ENCODE measurements at regions not wholly inside any gene's neighbourhood (a gene's known extent, or its start where the extent isn't known, plus 50 kb on each side); places are given as distances from the start of the nearest gene placed in this dataset.

GRCh38 chr6:93104195-93104817 is 315.1 kb downstream of the EPHA7 start:
- Histone ChIP-seq H3K4me2 (ENCODE audit: control insufficient read depth, insufficient read depth) (no peak overlapping the region), H4K20me1 (ENCODE audit: control insufficient read depth, insufficient read depth) (no peaks in the 10 kb centered on the region), H3K79me2 (ENCODE audit: control insufficient read depth, insufficient read depth, low read length) (no peaks in the 10 kb centered on the region), H3K9ac (ENCODE audit: control insufficient read depth, insufficient read depth, low read length) (no peak overlapping the region), H3K27me3 (replicated peaks in 1 of 2; ENCODE audit: control insufficient read depth in 2 of 2, insufficient read depth in 2 of 2, low read length in 1 of 2) (no peaks in the 10 kb centered on the region), H3K27ac (ENCODE audit: control insufficient read depth, insufficient read depth) (no peak overlapping the region), H3K36me3 (ENCODE audit: control insufficient read depth in 2 of 2, insufficient read depth in 2 of 2, low read length in 1 of 2) (no peaks in the 10 kb centered on the region), H3K4me1 (ENCODE audit: control insufficient read depth, insufficient read depth, low read length) (no peaks in the 10 kb centered on the region), H3K4me3 (no peak overlapping the region), H2AFZ (ENCODE audit: control insufficient read depth, low read depth, low read length) (no peak overlapping the region), H3K9me3 (replicated peaks; ENCODE audit: control insufficient read depth, insufficient read depth, low read length) (no peaks in the 10 kb centered on the region)
- RAD21 ChIA-PET (ENCODE audit: unreplicated experiment): no interaction called here
- POLR2A ChIA-PET: no interaction called here
- DNase-seq (ENCODE audit: low read depth, low spot score): no peak
- intact Hi-C loops (cut with micrococcal nuclease; ENCODE audit: unreplicated experiment) (no loop called here), in situ Hi-C loops (cut with MboI) (no loop called here)
- BruUV-seq (replicated peaks): no TSS peak
- FAIRE-seq: no peak
- SMC1A ChIA-PET (ENCODE audit: uncharacterized antibody, unreplicated experiment): interaction anchor here (1.3 kb wide), 2 partner anchors 8 to 35 kb away, joined by 3 to 5 read pairs; no protein-coding TSS in a partner anchor
- no peak for ATAC-seq
- CTCF ChIA-PET: interaction anchor here (0.6 kb wide), 1 partner anchor 1052 kb away, joined by 3 read pairs; no protein-coding TSS in a partner anchor
- TF ChIP-seq NBN (IDR thresholded peaks at IDR 0.05) (no peak), USF1 (IDR thresholded peaks at IDR 0.05; ENCODE audit: borderline replicate concordance, extremely low read length, insufficient read depth, low read depth, low read length) (no peak), RCOR1 (conservative IDR thresholded peaks at IDR 0.05; ENCODE audit: low read depth, low read length) (no peak), BRCA1 (IDR thresholded peaks at IDR 0.05; ENCODE audit: low read depth, low read length) (no peak), NR2F1 (conservative IDR thresholded peaks at IDR 0.05) (no peak), ASH2L (IDR thresholded peaks at IDR 0.05; ENCODE audit: borderline replicate concordance, low read depth) (no peak), MYC (IDR thresholded peaks at IDR 0.05; ENCODE audit: insufficient read depth, insufficient read length, insufficient replicate concordance, low read length, severe bottlenecking) (no peak), IKZF2 (IDR thresholded peaks at IDR 0.05) (no peak), NR2C1 (IDR thresholded peaks at IDR 0.05) (no peak), SRF (IDR thresholded peaks at IDR 0.05; ENCODE audit: low read depth in 2 of 2, low read length in 2 of 2) (no peak), SUPT20H (IDR thresholded peaks at IDR 0.05; ENCODE audit: borderline replicate concordance, control insufficient read depth, low read depth, low read length) (no peak), ZZZ3 (IDR thresholded peaks at IDR 0.05; ENCODE audit: control insufficient read depth, insufficient read length, low read depth) (no peak), ZNF274 (IDR thresholded peaks at IDR 0.05; ENCODE audit: insufficient read depth, insufficient read length) (no peak), NFYB (IDR thresholded peaks at IDR 0.05; ENCODE audit: insufficient read depth, low read depth, low read length) (no peak), YY1 (IDR thresholded peaks at IDR 0.05; ENCODE audit: low read depth, low read length) (no peak)
- WGBS (ENCODE audit: insufficient coverage, insufficient replicate concordance, low lambda C conversion rate, missing lambda C conversion rate): 0% methylated on average over 1 of the region's 1 CpG

Measured in GM12878 (cell line).